ENCODE measurements at regions not wholly inside any gene's neighbourhood (a gene's known extent, or its start where the extent isn't known, plus 50 kb on each side); places are given as distances from the start of the nearest gene placed in this dataset.
A peak's percentile ranks its signal among the peaks of the same experiment; 100 is the strongest.
"Not testable (repeated sequence)": the region's sequence is repeated elsewhere in the genome, so short reads cannot be mapped to it uniquely, and the experiment has no call there.

DNA sequence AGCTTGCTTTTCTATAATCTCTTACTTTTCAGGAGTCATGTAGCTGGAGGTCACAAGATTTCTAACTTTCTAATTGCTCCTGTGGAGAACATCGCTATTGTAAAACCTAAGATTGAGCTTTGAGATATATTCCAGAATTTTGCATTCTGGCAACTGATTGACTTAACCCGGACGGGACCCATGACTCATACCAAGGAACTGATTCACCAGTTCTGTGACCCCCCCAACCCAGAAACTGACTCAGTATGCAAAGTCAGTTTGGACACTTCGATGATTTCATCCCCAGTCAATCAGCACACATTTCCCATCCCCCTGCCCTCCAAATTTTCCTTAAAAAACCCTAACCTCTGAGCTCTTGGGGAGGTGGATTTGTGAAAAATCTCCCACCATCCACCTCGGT is 396.5 kb upstream of the GBE1 start:
- Histone ChIP-seq H3K27me3 (ENCODE audit: control insufficient read depth, insufficient read depth, low read length) (no peaks in the 10 kb centered on the region), H3K36me3 (ENCODE audit: control insufficient read depth, insufficient read depth, low read length) (no peaks in the 10 kb centered on the region), H3K4me1 (ENCODE audit: control insufficient read depth, insufficient read depth, low read length) (no peaks in the 10 kb centered on the region), H3K4me3 (ENCODE audit: low read length) (no peak overlapping the region), H3K27ac (ENCODE audit: low read length) (no peak overlapping the region), H3K9me3 (ENCODE audit: control insufficient read depth, low read depth, low read length) (no peaks in the 10 kb centered on the region)
- WGBS (ENCODE audit: insufficient coverage, low lambda C conversion rate) = no CpG with 5 or more reads among the region's 5 CpGs
- no peak for DNase-seq

- not testable (repeated sequence) for H3K4me3 ChIP-seq (ENCODE audit: low read length); H3K27me3 ChIP-seq (ENCODE audit: control insufficient read depth, insufficient read depth, low read length); DNase-seq; H3K27ac ChIP-seq (ENCODE audit: low read length); H3K4me1 ChIP-seq (ENCODE audit: control insufficient read depth, insufficient read depth, low read length); H3K9me3 ChIP-seq (ENCODE audit: control insufficient read depth, low read depth, low read length); H3K36me3 ChIP-seq (ENCODE audit: control insufficient read depth, insufficient read depth, low read length)
- WGBS (ENCODE audit: insufficient coverage, low lambda C conversion rate) = no CpG with 5 or more reads among the region's 1 CpG
Measured at GRCh38 chr3:82153892-82154291, 392.4 kb upstream of the GBE1 start.

DNA sequence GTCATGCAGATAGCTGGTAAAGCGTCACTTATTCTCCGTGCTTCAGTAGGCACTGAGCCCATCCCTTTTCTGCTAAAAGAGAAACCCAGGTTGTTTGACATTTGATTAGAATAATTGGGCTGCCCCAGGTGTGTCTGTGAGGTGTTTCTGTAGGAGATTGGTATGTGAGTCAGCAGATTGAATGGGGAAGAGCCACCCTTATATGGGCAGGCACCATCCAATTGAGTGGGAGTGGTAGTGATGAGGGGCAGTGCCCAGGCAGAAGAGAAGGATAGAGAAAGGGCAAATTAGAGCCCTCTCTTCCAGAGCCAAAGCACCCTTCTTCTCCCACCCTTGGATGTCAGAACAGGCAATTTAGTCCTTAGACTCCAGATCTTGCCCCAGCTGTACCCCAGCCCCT is 384.3 kb upstream of the GBE1 start:
- no peaks in the 10 kb centered on the region for H3K36me3 ChIP-seq (ENCODE audit: control insufficient read depth, insufficient read depth, low read length)
- no peak for DNase-seq
- H3K27me3 ChIP-seq (ENCODE audit: control insufficient read depth, insufficient read depth, low read length) = no peaks in the 10 kb centered on the region
- no peaks in the 10 kb centered on the region for H3K4me1 ChIP-seq (ENCODE audit: control insufficient read depth, insufficient read depth, low read length)
- no peak overlapping the region for H3K27ac ChIP-seq (ENCODE audit: low read length)
- no peak overlapping the region for H3K4me3 ChIP-seq (ENCODE audit: low read length)
- no peaks in the 10 kb centered on the region for H3K9me3 ChIP-seq (ENCODE audit: control insufficient read depth, low read depth, low read length)
- no CpG with 5 or more reads among the region's 2 CpGs for WGBS (ENCODE audit: insufficient coverage, low lambda C conversion rate)

GRCh38 chr3:82144811-82145210 is 383.4 kb upstream of the GBE1 start:
- Histone ChIP-seq H3K4me1 (ENCODE audit: control insufficient read depth, insufficient read depth, low read length) (no peaks in the 10 kb centered on the region), H3K4me3 (ENCODE audit: low read length) (no peak overlapping the region), H3K9me3 (ENCODE audit: control insufficient read depth, low read depth, low read length) (no peaks in the 10 kb centered on the region), H3K27ac (ENCODE audit: low read length) (no peak overlapping the region), H3K36me3 (ENCODE audit: control insufficient read depth, insufficient read depth, low read length) (no peaks in the 10 kb centered on the region), H3K27me3 (ENCODE audit: control insufficient read depth, insufficient read depth, low read length) (no peaks in the 10 kb centered on the region)
- no peak for DNase-seq
- WGBS (ENCODE audit: insufficient coverage, low lambda C conversion rate) = 79% methylated on average over 2 of the region's 3 CpGs

GRCh38 chr3:82143661-82144412 is 382.4 kb upstream of the GBE1 start:
- H3K27me3 ChIP-seq (ENCODE audit: control insufficient read depth, insufficient read depth, low read length) = no peaks in the 10 kb centered on the region
- H3K36me3 ChIP-seq (ENCODE audit: control insufficient read depth, insufficient read depth, low read length) = no peaks in the 10 kb centered on the region
- no peaks in the 10 kb centered on the region for H3K4me1 ChIP-seq (ENCODE audit: control insufficient read depth, insufficient read depth, low read length)
- DNase-seq = no peak
- 90% methylated on average over 2 of the region's 3 CpGs for WGBS (ENCODE audit: insufficient coverage, low lambda C conversion rate)
- H3K9me3 ChIP-seq (ENCODE audit: control insufficient read depth, low read depth, low read length) = no peaks in the 10 kb centered on the region
- no peak overlapping the region for H3K27ac ChIP-seq (ENCODE audit: low read length)
- no peak overlapping the region for H3K4me3 ChIP-seq (ENCODE audit: low read length)

DNA sequence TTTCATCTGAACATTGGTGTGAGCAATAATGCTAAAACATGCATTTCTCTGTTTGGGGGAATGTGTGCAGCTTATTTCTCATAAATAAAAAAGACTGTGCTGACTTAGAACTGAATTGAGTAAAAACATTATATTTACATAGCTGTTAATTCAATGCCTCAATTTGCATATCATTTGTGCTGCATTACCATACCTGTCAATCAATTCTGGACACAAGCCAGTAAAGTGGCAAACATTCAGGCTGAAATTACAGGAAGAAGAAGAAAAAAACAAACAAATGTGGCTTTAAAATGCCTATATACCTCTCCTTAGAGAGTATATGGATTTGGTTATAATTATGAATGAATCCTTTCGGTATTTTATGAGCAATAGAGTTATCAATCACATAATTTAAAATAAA is 380.1 kb upstream of the GBE1 start:
- H3K36me3 ChIP-seq (ENCODE audit: control insufficient read depth, insufficient read depth, low read length) = no peaks in the 10 kb centered on the region
- no peak overlapping the region for H3K27ac ChIP-seq (ENCODE audit: low read length)
- H3K9me3 ChIP-seq (ENCODE audit: control insufficient read depth, low read depth, low read length) = no peaks in the 10 kb centered on the region
- DNase-seq = no peak
- no CpG with 5 or more reads among the region's 1 CpG for WGBS (ENCODE audit: insufficient coverage, low lambda C conversion rate)
- H3K4me1 ChIP-seq (ENCODE audit: control insufficient read depth, insufficient read depth, low read length) = no peaks in the 10 kb centered on the region
- no peaks in the 10 kb centered on the region for H3K27me3 ChIP-seq (ENCODE audit: control insufficient read depth, insufficient read depth, low read length)
- no peak overlapping the region for H3K4me3 ChIP-seq (ENCODE audit: low read length)

DNA sequence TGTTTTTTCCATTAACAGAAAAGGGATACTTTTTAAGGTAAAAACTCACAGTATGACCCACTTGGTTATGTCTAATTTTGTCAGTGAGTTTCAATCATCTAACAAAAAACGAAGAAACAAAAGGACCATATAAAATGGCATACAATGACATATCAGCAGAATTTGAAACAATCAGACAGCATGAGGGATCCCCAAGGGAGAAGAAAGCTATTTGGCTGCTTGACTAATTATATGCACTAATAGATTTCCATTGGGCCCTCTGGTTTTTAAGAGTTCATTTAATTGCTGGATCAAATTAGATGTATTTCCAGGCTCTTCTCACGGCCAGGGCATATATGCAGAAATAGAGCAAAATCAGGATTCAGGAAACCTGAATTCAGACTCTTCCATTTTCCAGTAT is 376.4 kb upstream of the GBE1 start:
- Histone ChIP-seq H3K27ac (ENCODE audit: low read length) (no peak overlapping the region), H3K9me3 (ENCODE audit: control insufficient read depth, low read depth, low read length) (no peaks in the 10 kb centered on the region), H3K4me1 (ENCODE audit: control insufficient read depth, insufficient read depth, low read length) (no peaks in the 10 kb centered on the region), H3K27me3 (ENCODE audit: control insufficient read depth, insufficient read depth, low read length) (no peaks in the 10 kb centered on the region), H3K36me3 (ENCODE audit: control insufficient read depth, insufficient read depth, low read length) (no peaks in the 10 kb centered on the region), H3K4me3 (ENCODE audit: low read length) (no peak overlapping the region)
- no CpG with 5 or more reads among the region's 2 CpGs for WGBS (ENCODE audit: insufficient coverage, low lambda C conversion rate)
- DNase-seq = no peak

- H3K9me3 ChIP-seq (ENCODE audit: control insufficient read depth, low read depth, low read length) = no peaks in the 10 kb centered on the region
- H3K27ac ChIP-seq (ENCODE audit: low read length) = no peak overlapping the region
- H3K36me3 ChIP-seq (ENCODE audit: control insufficient read depth, insufficient read depth, low read length) = no peaks in the 10 kb centered on the region
- H3K27me3 ChIP-seq (ENCODE audit: control insufficient read depth, insufficient read depth, low read length) = no peaks in the 10 kb centered on the region
- H3K4me3 ChIP-seq (ENCODE audit: low read length) = no peak overlapping the region
- DNase-seq = no peak
- WGBS (ENCODE audit: insufficient coverage, low lambda C conversion rate) = no CpG with 5 or more reads among the region's 3 CpGs
- H3K4me1 ChIP-seq (ENCODE audit: control insufficient read depth, insufficient read depth, low read length) = no peaks in the 10 kb centered on the region
Measured at GRCh38 chr3:82137050-82137449, 375.6 kb upstream of the GBE1 start.

GRCh38 chr3:82133070-82133606 is 371.7 kb upstream of the GBE1 start:
- H3K27ac ChIP-seq (ENCODE audit: low read length) = no peak overlapping the region
- no peaks in the 10 kb centered on the region for H3K36me3 ChIP-seq (ENCODE audit: control insufficient read depth, insufficient read depth, low read length)
- 0% methylated on average over 1 of the region's 5 CpGs for WGBS (ENCODE audit: insufficient coverage, low lambda C conversion rate)
- no peak overlapping the region for H3K4me3 ChIP-seq (ENCODE audit: low read length)
- H3K4me1 ChIP-seq (ENCODE audit: control insufficient read depth, insufficient read depth, low read length) = no peaks in the 10 kb centered on the region
- H3K27me3 ChIP-seq (ENCODE audit: control insufficient read depth, insufficient read depth, low read length) = no peaks in the 10 kb centered on the region
- peak; percentile 24 to 26 for DNase-seq
- no peaks in the 10 kb centered on the region for H3K9me3 ChIP-seq (ENCODE audit: control insufficient read depth, low read depth, low read length)

- no peak overlapping the region for H3K4me3 ChIP-seq (ENCODE audit: low read length)
- no peak for DNase-seq
- H3K27me3 ChIP-seq (ENCODE audit: control insufficient read depth, insufficient read depth, low read length) = no peaks in the 10 kb centered on the region
- no CpG with 5 or more reads among the region's 3 CpGs for WGBS (ENCODE audit: insufficient coverage, low lambda C conversion rate)
- H3K27ac ChIP-seq (ENCODE audit: low read length) = no peak overlapping the region
- no peaks in the 10 kb centered on the region for H3K36me3 ChIP-seq (ENCODE audit: control insufficient read depth, insufficient read depth, low read length)
- no peaks in the 10 kb centered on the region for H3K9me3 ChIP-seq (ENCODE audit: control insufficient read depth, low read depth, low read length)
- no peaks in the 10 kb centered on the region for H3K4me1 ChIP-seq (ENCODE audit: control insufficient read depth, insufficient read depth, low read length)
Measured at GRCh38 chr3:82132210-82133069, 371.0 kb upstream of the GBE1 start.

Measured in large intestine (tissue), 3 donors.